MM.1S (cell line): ENCODE measurements at regions not wholly inside any gene's neighbourhood (a gene's known extent, or its start where the extent isn't known, plus 50 kb on each side); places are given as distances from the start of the nearest gene placed in this dataset.
A peak's percentile ranks its signal among the peaks of the same experiment; 100 is the strongest.

ENCODE experiments used
- DNase-seq: peaks from one replicate; pipeline ENCODE4 v3.0.0-alpha.2; 2015
- H2AFZ ChIP-seq: fragments of 300-600 bp; sonication (generic); 2 replicates; pipeline ENCODE4 v1.6.0; 2016; ENCODE audit warnings: antibody characterized with exemption, low read length
- H3F3A ChIP-seq: fragments of 300-600 bp; sonication (generic); 2 replicates; pipeline ENCODE4 v1.6.1; 2016; ENCODE audit warnings: mild to moderate bottlenecking, antibody characterized with exemption, low read length, moderate library complexity, mixed read lengths; ENCODE audit not compliant: insufficient read depth
- H3K27ac ChIP-seq: fragments of 300-600 bp; sonication (generic); 2 replicates; pipeline ENCODE4 v1.5.1; 2016; ENCODE audit warnings: mild to moderate bottlenecking, low read length
- H3K27me3 ChIP-seq: fragments of 300-600 bp; sonication (generic); replicated peaks from 2 replicates; pipeline ENCODE4 v1.6.0; 2016; ENCODE audit warnings: low read length; ENCODE audit not compliant: insufficient read depth
- H3K36me3 ChIP-seq: fragments of 300-600 bp; sonication (generic); replicated peaks from 2 replicates; pipeline ENCODE4 v1.6.1; 2016; ENCODE audit warnings: mild to moderate bottlenecking, low read length, mixed read lengths; ENCODE audit not compliant: insufficient read depth
- H3K4me1 ChIP-seq: fragments of 300-600 bp; sonication (generic); 2 replicates; pipeline ENCODE4 v1.6.1; 2016; ENCODE audit warnings: low read length, mixed read lengths
- H3K4me2 ChIP-seq: fragments of 300-600 bp; sonication (generic); 2 replicates; pipeline ENCODE4 v1.6.0; 2016; ENCODE audit warnings: low read depth, low read length
- H3K4me3 ChIP-seq: fragments of 300-600 bp; sonication (generic); 2 replicates; pipeline ENCODE4 v1.5.1; 2016; ENCODE audit warnings: low read length, mixed read lengths
- H3K79me2 ChIP-seq: fragments of 300-600 bp; sonication (generic); 2 replicates; pipeline ENCODE4 v1.6.1; 2016; ENCODE audit warnings: mixed run types, low read length, mixed read lengths
- H3K9ac ChIP-seq: fragments of 300-600 bp; sonication (generic); 2 replicates; pipeline ENCODE4 v1.6.1; 2016; ENCODE audit warnings: low read length, mixed read lengths
- H3K9me2 ChIP-seq: fragments of 300-600 bp; sonication (generic); replicated peaks from 2 replicates; pipeline ENCODE4 v1.6.1; 2016; ENCODE audit warnings: mild to moderate bottlenecking, low read length, mixed read lengths; ENCODE audit not compliant: insufficient read depth
- H3K9me3 ChIP-seq: fragments of 300-600 bp; sonication (generic); replicated peaks from 2 replicates; pipeline ENCODE4 v1.6.1; 2016; ENCODE audit warnings: mild to moderate bottlenecking, low read length, mixed read lengths; ENCODE audit not compliant: insufficient read depth
- H4K20me1 ChIP-seq: fragments of 300-600 bp; sonication (generic); 2 replicates; pipeline ENCODE4 v1.6.1; 2016; ENCODE audit warnings: mild to moderate bottlenecking, low read length, moderate library complexity, mixed read lengths; ENCODE audit not compliant: insufficient read depth
- EZH2 ChIP-seq: fragments of 300-600 bp; sonication (generic); optimal IDR thresholded peaks from 2 replicates; pipeline ENCODE3; 2017; ENCODE audit warnings: low read depth, mild to moderate bottlenecking, antibody characterized with exemption, low read length, mixed read lengths
- EZH2phosphoT487 ChIP-seq: fragments of 300-600 bp; sonication (generic); IDR thresholded peaks from 2 replicates; pipeline ENCODE4 v1.6.1; 2018; ENCODE audit warnings: antibody characterized with exemption, low read length
- TF ChIP-seq, protein P1 (sequence below): fragments of 300-600 bp; sonication (generic); IDR thresholded peaks from 2 replicates; pipeline ENCODE4 v1.5.1; 2016; ENCODE audit warnings: antibody characterized with exemption, low read length, mixed read lengths

DNA sequence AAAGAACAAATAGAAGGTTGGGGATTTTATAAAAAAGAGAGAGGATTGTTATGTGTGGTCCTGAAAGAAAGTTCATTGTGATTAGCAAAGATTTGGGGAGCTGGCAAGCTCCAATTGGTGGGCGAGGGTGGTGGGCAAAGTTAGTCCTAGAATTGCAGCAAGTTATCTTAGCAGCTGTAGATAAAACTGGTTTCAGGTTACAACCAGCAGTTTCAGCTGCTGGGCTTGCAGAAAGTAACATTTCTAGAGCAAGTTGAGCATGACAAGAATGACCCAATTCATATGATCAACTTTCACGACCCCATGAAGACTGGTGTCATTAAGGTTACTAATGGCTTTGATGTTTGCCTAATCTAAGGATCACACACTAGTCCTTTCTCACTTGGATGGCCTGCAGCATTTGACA is 177.9 kb upstream of the NUDT4 start:
- Histone ChIP-seq H3K9me3 (no peaks in the 10 kb centered on the region), H3F3A (peaks cover 15% of the 10 kb centered on the region)
- peak; percentile 74 for DNase-seq

DNA sequence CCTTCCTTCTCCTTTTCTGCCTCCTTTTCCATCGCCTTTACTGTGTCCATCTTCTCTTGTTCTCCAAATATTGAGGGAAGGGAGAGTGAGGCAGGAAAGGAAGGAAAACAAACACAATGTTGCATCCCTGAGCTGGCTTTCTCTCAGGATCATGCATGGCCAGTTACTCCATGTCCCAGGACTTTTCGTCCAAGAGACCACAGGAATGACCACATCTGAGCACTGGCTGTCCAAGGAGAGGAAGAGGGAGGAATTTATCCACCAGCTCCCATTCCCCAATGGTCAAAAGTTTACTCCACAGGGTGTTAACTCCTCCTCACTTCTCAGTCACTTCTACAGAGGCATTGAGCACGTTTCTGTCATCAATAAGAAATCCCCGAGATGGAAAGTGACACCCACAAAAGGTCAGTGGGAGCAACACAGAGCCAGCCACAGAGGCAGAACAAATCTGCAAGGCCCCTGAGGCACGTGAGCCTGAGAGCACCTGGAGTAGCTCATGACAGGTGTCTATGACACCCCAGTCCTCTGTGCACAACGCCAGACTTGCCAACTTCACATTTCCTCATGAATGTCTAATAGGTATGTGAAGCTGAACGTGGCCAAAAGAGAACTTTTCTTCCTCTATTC is 177.3 kb upstream of the NUDT4 start:
- no peaks in the 10 kb centered on the region for H4K20me1 ChIP-seq
- H3K9me3 ChIP-seq: no peaks in the 10 kb centered on the region
- H3K4me2 ChIP-seq: peak overlapping the region; percentile 67
- peak overlapping the region; percentile 8; the same call in 1 of the 2 replicates for H3K4me3 ChIP-seq
- H3K27me3 ChIP-seq: no peaks in the 10 kb centered on the region
- H2AFZ ChIP-seq: peak overlapping the region; percentile 22
- H3K4me1 ChIP-seq: peaks cover 20% of the 10 kb centered on the region
- H3K9me2 ChIP-seq: no peaks in the 10 kb centered on the region
- H3K27ac ChIP-seq: peak overlapping the region; percentile 64; the same call in 1 of the 2 replicates
- no peak overlapping the region for H3K9ac ChIP-seq
- H3K36me3 ChIP-seq: no peaks in the 10 kb centered on the region
- TF ChIP-seq, protein P1, sequence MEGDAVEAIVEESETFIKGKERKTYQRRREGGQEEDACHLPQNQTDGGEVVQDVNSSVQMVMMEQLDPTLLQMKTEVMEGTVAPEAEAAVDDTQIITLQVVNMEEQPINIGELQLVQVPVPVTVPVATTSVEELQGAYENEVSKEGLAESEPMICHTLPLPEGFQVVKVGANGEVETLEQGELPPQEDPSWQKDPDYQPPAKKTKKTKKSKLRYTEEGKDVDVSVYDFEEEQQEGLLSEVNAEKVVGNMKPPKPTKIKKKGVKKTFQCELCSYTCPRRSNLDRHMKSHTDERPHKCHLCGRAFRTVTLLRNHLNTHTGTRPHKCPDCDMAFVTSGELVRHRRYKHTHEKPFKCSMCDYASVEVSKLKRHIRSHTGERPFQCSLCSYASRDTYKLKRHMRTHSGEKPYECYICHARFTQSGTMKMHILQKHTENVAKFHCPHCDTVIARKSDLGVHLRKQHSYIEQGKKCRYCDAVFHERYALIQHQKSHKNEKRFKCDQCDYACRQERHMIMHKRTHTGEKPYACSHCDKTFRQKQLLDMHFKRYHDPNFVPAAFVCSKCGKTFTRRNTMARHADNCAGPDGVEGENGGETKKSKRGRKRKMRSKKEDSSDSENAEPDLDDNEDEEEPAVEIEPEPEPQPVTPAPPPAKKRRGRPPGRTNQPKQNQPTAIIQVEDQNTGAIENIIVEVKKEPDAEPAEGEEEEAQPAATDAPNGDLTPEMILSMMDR: no peak
- H3F3A ChIP-seq: peaks cover 15% of the 10 kb centered on the region
- peak; percentile 85 for DNase-seq
- H3K79me2 ChIP-seq: no peaks in the 10 kb centered on the region

More for the DNA sequence above, 177.9 kb upstream of the NUDT4 start:
- Histone ChIP-seq H3K36me3 (no peaks in the 10 kb centered on the region), H3K27me3 (no peaks in the 10 kb centered on the region), H3K4me1 (peaks cover 20% of the 10 kb centered on the region), H4K20me1 (no peaks in the 10 kb centered on the region), H3K9me2 (no peaks in the 10 kb centered on the region), H3K4me3 (no peak overlapping the region; the same call in 1 of the 2 replicates), H3K4me2 (peak overlapping the region; percentile 67), H3K27ac (peak overlapping the region; percentile 64; the same call in 1 of the 2 replicates), H2AFZ (no peak overlapping the region), H3K9ac (no peak overlapping the region), H3K79me2 (no peaks in the 10 kb centered on the region)
- TF ChIP-seq EZH2phosphoT487 (no peak), EZH2 (no peak)
- TF ChIP-seq, protein P1: no peak

DNA sequence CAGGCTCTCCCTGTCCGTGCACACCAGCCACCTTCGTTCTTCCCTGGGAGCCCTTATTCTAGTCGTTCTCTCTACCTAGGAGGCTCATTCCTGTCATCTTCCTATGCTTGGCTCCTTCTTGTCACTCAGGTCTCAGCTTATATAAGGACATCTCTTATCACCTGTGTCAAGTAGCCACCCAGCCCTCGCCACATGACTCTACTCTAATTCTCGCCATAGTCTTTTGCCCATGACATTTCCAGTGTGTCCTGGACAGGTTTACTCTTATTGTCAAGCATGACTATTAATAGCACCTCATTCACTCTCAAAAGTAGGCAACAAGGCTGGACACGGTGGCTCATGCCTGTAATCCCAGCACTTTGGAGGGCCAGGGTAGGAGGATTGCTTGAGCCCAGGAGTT is 175.7 kb upstream of the NUDT4 start:
- Histone ChIP-seq H3K4me2 (no peak overlapping the region), H3K4me1 (peaks cover 20% of the 10 kb centered on the region)

More for the DNA sequence above, 175.7 kb upstream of the NUDT4 start:
- H3K9me2 ChIP-seq: no peaks in the 10 kb centered on the region
- no peaks in the 10 kb centered on the region for H3K79me2 ChIP-seq
- TF ChIP-seq EZH2phosphoT487: no peak
- no peak for TF ChIP-seq EZH2
- TF ChIP-seq, protein P1: no peak
- H3F3A ChIP-seq: peaks cover 15% of the 10 kb centered on the region
- no peaks in the 10 kb centered on the region for H3K9me3 ChIP-seq
- no peak overlapping the region for H2AFZ ChIP-seq
- no peak overlapping the region for H3K4me3 ChIP-seq
- H3K27ac ChIP-seq: no peak overlapping the region
- H3K36me3 ChIP-seq: no peaks in the 10 kb centered on the region
- no peak overlapping the region for H3K9ac ChIP-seq
- DNase-seq: no peak
- no peaks in the 10 kb centered on the region for H3K27me3 ChIP-seq
- H4K20me1 ChIP-seq: no peaks in the 10 kb centered on the region
